MM.1S (cell line): ENCODE measurements at regions not wholly inside any gene's neighbourhood (a gene's known extent, or its start where the extent isn't known, plus 50 kb on each side); places are given as distances from the start of the nearest gene placed in this dataset.

Experiments
- EZH2phosphoT487 ChIP-seq: fragments of 300-600 bp; sonication (generic); IDR thresholded peaks from 2 replicates; pipeline ENCODE4 v1.6.1; 2018; ENCODE audit warnings: antibody characterized with exemption, low read length
- TF ChIP-seq, protein P1 (sequence below): fragments of 300-600 bp; sonication (generic); IDR thresholded peaks from 2 replicates; pipeline ENCODE4 v1.5.1; 2016; ENCODE audit warnings: antibody characterized with exemption, low read length, mixed read lengths

GRCh38 chr6:99036672-99037071 lies 88.9 kb upstream of the FBXL4 start:
- TF ChIP-seq, protein P1, sequence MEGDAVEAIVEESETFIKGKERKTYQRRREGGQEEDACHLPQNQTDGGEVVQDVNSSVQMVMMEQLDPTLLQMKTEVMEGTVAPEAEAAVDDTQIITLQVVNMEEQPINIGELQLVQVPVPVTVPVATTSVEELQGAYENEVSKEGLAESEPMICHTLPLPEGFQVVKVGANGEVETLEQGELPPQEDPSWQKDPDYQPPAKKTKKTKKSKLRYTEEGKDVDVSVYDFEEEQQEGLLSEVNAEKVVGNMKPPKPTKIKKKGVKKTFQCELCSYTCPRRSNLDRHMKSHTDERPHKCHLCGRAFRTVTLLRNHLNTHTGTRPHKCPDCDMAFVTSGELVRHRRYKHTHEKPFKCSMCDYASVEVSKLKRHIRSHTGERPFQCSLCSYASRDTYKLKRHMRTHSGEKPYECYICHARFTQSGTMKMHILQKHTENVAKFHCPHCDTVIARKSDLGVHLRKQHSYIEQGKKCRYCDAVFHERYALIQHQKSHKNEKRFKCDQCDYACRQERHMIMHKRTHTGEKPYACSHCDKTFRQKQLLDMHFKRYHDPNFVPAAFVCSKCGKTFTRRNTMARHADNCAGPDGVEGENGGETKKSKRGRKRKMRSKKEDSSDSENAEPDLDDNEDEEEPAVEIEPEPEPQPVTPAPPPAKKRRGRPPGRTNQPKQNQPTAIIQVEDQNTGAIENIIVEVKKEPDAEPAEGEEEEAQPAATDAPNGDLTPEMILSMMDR = no peak
- TF ChIP-seq EZH2phosphoT487 = no peak
